ENCODE measurements at regions not wholly inside any gene's neighbourhood (a gene's known extent, or its start where the extent isn't known, plus 50 kb on each side); places are given as distances from the start of the nearest gene placed in this dataset.
"Not testable (repeated sequence)": the region's sequence is repeated elsewhere in the genome, so short reads cannot be mapped to it uniquely, and the experiment has no call there.

DNA sequence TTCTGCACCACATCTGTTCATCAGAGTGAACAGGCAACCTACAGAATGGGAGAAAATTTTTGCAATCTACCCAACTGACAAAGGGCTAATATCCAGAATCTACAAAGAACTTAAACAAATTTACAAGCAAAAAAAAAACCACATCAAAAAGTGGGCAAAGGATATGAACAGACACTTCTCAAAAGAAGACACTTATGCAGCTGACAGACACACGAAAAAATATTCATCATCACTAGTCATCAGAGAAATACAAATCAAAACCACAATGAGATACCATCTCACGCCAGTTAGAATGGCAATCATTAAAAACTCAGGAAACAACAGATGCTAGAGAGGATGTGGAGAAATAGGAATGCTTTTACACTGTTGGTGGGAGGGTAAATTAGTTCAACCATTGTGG is 59.1 kb upstream of the UBE2E2 start:
- TF ChIP-seq POLR2A (IDR thresholded peaks at IDR 0.05; ENCODE audit: low read length); GATA1 (IDR thresholded peaks at IDR 0.05; ENCODE audit: low read depth, low read length): not testable (repeated sequence)

Data from erythroblast (primary cell).